Calu3 (cell line): ENCODE measurements at regions not wholly inside any gene's neighbourhood (a gene's known extent, or its start where the extent isn't known, plus 50 kb on each side); places are given as distances from the start of the nearest gene placed in this dataset.

Experiments used
- BruUV-seq: library from RNA; stranded (reverse); fragments of 400-500 nt; replicated peaks from 2 replicates; lab custom pipeline; 2021; lab: Mats Ljungman, UMichigan
- CTCF ChIA-PET: fragments of 300-600 bp; sonication (Branson Sonifier 250); formaldehyde crosslinking; loops from one replicate; lab custom pipeline; 2022; ENCODE audit warnings: antibody characterized with exemption; lab: Charles Lee
- DNase-seq: peaks from one replicate; pipeline ENCODE4 v3.0.0; 2022
- H3K27ac Mint-ChIP-seq: one replicate; pipeline ENCODE4 v1.8.0; 2022; ENCODE audit warnings: mixed read lengths; ENCODE audit not compliant: unreplicated experiment
- H3K27me3 Mint-ChIP-seq: one replicate; pipeline ENCODE4 v1.8.0; 2022; ENCODE audit warnings: mixed read lengths; ENCODE audit not compliant: unreplicated experiment
- H3K36me3 Mint-ChIP-seq: one replicate; pipeline ENCODE4 v1.8.0; 2022; ENCODE audit warnings: mild to moderate bottlenecking, moderate library complexity, mixed read lengths; ENCODE audit not compliant: insufficient read depth, unreplicated experiment
- H3K4me1 Mint-ChIP-seq: one replicate; pipeline ENCODE4 v1.8.0; 2022; ENCODE audit warnings: mild to moderate bottlenecking, low read depth, mixed read lengths; ENCODE audit not compliant: unreplicated experiment
- H3K4me3 Mint-ChIP-seq: one replicate; pipeline ENCODE4 v1.8.0; 2022; ENCODE audit warnings: mild to moderate bottlenecking, low read depth, moderate library complexity, mixed read lengths; ENCODE audit not compliant: unreplicated experiment
- H3K9me3 Mint-ChIP-seq: one replicate; pipeline ENCODE4 v1.8.0; 2022; ENCODE audit warnings: low read depth, mixed read lengths; ENCODE audit not compliant: unreplicated experiment
- CTCF ChIP-seq: fragments of 200-600 bp; IDR thresholded peaks from one replicate; pipeline ENCODE4 v1.8.0; 2022; ENCODE audit warnings: antibody characterized with exemption; ENCODE audit not compliant: unreplicated experiment
- intact Hi-C: fragments of 100-400 bp; cut with micrococcal nuclease; formaldehyde crosslinking; loops from one replicate; pipeline ENCODE4 v1.10.0; 2022; ENCODE audit not compliant: unreplicated experiment

- no peak for TF ChIP-seq CTCF
Observed at GRCh38 chr18:78390348-78390951, 589.2 kb upstream of the SALL3 start.

DNA sequence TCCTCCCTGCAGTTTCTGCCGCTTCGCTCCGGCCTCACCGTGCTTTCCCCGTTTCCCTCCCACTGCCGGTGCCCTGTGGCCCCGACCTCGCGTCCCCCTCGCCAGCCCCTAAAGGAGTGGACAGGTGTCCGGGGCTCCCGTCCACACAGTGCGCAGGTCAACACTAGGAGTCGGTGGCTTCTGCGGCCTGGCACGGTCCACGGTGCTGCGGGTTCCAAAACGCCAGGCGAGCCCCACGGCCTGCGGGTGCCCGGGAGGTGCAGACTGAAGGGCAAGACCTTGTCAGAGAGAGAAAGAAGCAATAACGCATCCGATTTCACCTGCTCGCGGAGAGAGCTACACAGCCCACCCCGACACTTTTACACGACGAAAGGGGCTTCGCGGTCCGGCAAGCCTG lies 588.7 kb upstream of the SALL3 start:
- no peaks in the 10 kb centered on the region for H3K36me3 Mint-ChIP-seq
- no peaks in the 10 kb centered on the region for H3K27me3 Mint-ChIP-seq
- intact Hi-C loops = no loop called here
- no peak overlapping the region for H3K4me3 Mint-ChIP-seq
- DNase-seq = no peak
- no peak for TF ChIP-seq CTCF
- H3K27ac Mint-ChIP-seq = no peak overlapping the region
- no TSS peak for BruUV-seq
- H3K4me1 Mint-ChIP-seq = no peaks in the 10 kb centered on the region
- CTCF ChIA-PET = no interaction called here
- H3K9me3 Mint-ChIP-seq = peaks cover 12% of the 10 kb centered on the region

More at GRCh38 chr18:78390348-78390951, 589.2 kb upstream of the SALL3 start:
- Mint-ChIP-seq H3K4me3 (no peak overlapping the region), H3K4me1 (no peaks in the 10 kb centered on the region), H3K27ac (no peak overlapping the region), H3K36me3 (no peaks in the 10 kb centered on the region), H3K27me3 (no peaks in the 10 kb centered on the region), H3K9me3 (peaks cover 12% of the 10 kb centered on the region)
- CTCF ChIA-PET = no interaction called here
- intact Hi-C loops = no loop called here
- BruUV-seq = no TSS peak
- no peak for DNase-seq

DNA sequence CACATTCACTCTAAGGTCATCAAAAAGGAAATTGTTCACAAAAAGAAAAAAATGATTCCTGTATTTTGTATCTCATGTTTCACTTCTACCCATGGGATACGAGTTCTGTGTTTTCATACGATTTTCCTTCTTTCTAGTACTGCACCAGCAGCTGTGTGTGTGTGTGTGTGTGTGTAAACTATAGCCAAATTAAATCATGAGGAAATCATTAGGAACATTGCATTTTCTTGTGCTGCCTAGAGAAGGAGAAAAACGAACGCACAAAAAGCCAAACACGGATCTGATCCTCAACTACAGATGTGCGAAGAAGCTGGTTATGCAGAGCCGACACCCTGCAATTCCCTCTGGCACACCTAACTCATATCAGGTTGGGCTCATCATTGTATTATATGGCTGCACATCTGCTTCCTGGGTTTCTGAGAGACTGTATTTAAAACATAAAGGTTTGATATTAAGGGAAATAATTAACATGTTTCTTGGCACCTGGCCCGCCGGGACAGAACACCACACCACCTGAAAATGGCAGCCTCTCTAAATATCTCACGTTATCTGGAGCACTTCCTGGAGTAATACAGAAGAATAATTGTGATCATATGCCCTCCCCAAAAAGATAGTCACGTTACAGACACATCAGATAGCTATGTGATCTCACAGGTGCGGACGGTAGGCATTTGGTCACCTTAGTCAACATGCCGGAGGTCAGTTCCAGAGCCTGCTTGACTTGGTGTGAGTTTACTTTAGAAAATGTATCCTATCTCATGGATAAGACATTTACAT lies 586.3 kb upstream of the SALL3 start:
- no peak overlapping the region for H3K4me3 Mint-ChIP-seq
- H3K36me3 Mint-ChIP-seq = no peaks in the 10 kb centered on the region
- no peaks in the 10 kb centered on the region for H3K27me3 Mint-ChIP-seq
- H3K9me3 Mint-ChIP-seq = peaks cover 7% of the 10 kb centered on the region
- no peak for TF ChIP-seq CTCF
- intact Hi-C loops = no loop called here
- no TSS peak for BruUV-seq
- CTCF ChIA-PET = no interaction called here
- DNase-seq = no peak
- H3K4me1 Mint-ChIP-seq = no peaks in the 10 kb centered on the region
- no peak overlapping the region for H3K27ac Mint-ChIP-seq

DNA sequence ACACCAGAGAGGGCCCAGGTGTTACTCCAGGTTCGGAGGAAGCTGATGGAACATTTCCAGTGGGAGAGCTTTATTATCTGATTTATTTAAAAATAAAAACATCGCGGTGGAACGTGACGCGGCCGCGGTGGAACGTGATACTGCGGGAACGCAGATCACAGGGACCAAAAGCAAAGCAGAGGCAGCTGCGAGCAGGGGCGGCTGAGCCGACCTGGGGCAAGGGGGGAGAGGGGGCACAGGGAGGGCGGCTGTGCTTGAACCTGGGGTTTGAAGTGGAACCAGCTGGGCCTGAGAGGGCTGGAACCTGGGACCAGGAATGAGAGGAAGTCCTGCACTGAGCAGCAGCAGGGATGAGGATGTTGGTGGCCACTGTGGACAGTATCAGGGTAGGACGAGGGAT lies 583.5 kb upstream of the SALL3 start:
- Mint-ChIP-seq H3K4me1 (no peaks in the 10 kb centered on the region), H3K27me3 (no peaks in the 10 kb centered on the region), H3K4me3 (no peak overlapping the region), H3K27ac (no peak overlapping the region), H3K36me3 (no peaks in the 10 kb centered on the region), H3K9me3 (peaks cover under 1% of the 10 kb centered on the region)
- TF ChIP-seq CTCF = no peak
- DNase-seq = no peak
- intact Hi-C loops = no loop called here
- CTCF ChIA-PET = no interaction called here
- BruUV-seq = no TSS peak
